HUES64 (cell line): ENCODE measurements at regions not wholly inside any gene's neighbourhood (a gene's known extent, or its start where the extent isn't known, plus 50 kb on each side); places are given as distances from the start of the nearest gene placed in this dataset.

Source experiments
- H3K27ac ChIP-seq: 2 replicates; pipeline ENCODE4 v1.7.0; 2013; ENCODE audit warnings: low read depth, low read length, inconsistent platforms
- H3K27me3 ChIP-seq: 2 replicates; pipeline ENCODE4 v1.6.1; 2013; ENCODE audit warnings: mild to moderate bottlenecking, low read length; ENCODE audit not compliant: insufficient read depth
- H3K36me3 ChIP-seq: 2 replicates; pipeline ENCODE4 v1.6.1; 2013; ENCODE audit warnings: mild to moderate bottlenecking, low read length; ENCODE audit not compliant: insufficient read depth
- H3K4me1 ChIP-seq: 2 replicates; pipeline ENCODE4 v1.6.1; 2013; ENCODE audit warnings: mild to moderate bottlenecking, low read length, moderate library complexity; ENCODE audit not compliant: insufficient read depth
- H3K4me3 ChIP-seq: 2 replicates; pipeline ENCODE4 v1.5.1; 2013; ENCODE audit warnings: mild to moderate bottlenecking, low read length, moderate library complexity
- H3K9ac ChIP-seq: 2 replicates; pipeline ENCODE4 v1.6.1; 2013; ENCODE audit warnings: mild to moderate bottlenecking, low read depth, low read length
- H3K9me3 ChIP-seq: 2 replicates; pipeline ENCODE4 v1.6.1; 2013; ENCODE audit warnings: low read depth, low read length; ENCODE audit not compliant: insufficient read depth
- WGBS: fragments of 150-250, 120-280 bp; methylation state at CpG from one replicate; pipeline ENCODE4 v1.1.7; 2013; ENCODE audit warnings: missing lambda C conversion rate; 5-methylcytosine and 5-hydroxymethylcytosine counted together

GRCh38 chr14:87465770-87466169, 527.2 kb downstream of the GALC start:
- 89% methylated on average over 4 of the region's 4 CpGs for WGBS
- H3K36me3 ChIP-seq, result no peaks in the 10 kb centered on the region
- H3K4me3 ChIP-seq, result no peak overlapping the region
- no peak overlapping the region for H3K27ac ChIP-seq
- no peak overlapping the region for H3K9ac ChIP-seq
- H3K9me3 ChIP-seq, result no peaks in the 10 kb centered on the region
- H3K27me3 ChIP-seq, result no peaks in the 10 kb centered on the region
- no peaks in the 10 kb centered on the region for H3K4me1 ChIP-seq

- Histone ChIP-seq H3K27me3 (no peaks in the 10 kb centered on the region), H3K9ac (no peak overlapping the region), H3K27ac (no peak overlapping the region), H3K9me3 (peaks cover 3% of the 10 kb centered on the region; the same call in 1 of the 2 replicates), H3K36me3 (no peaks in the 10 kb centered on the region), H3K4me3 (no peak overlapping the region), H3K4me1 (no peaks in the 10 kb centered on the region)
- WGBS, result 94% methylated on average over 6 of the region's 6 CpGs
These were observed 531.3 kb downstream of the GALC start for GRCh38 chr14:87461704-87462103.

DNA sequence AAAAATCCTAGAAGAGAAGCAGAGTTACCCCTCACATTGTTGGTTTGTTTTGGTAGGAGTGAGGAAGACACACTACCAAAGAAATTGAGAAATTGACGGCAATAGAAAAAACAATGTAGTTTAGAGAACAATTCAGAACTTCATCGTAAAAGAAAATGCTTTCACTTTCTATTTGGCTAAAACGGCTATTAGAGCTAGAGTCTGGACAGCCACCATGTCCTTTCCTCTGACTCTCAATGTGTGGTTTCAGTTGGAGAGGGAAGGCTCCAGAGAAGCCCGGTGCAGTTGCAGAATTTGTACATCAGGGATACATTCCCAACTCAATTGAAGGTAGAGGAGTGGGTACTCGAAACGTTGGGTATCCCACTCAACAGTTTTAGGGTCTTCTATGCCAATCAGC, 535.3 kb downstream of the GALC start:
- H3K9ac ChIP-seq, result no peak overlapping the region
- no peaks in the 10 kb centered on the region for H3K36me3 ChIP-seq
- no peak overlapping the region for H3K4me3 ChIP-seq
- H3K9me3 ChIP-seq, result peaks cover 8% of the 10 kb centered on the region
- H3K27ac ChIP-seq, result no peak overlapping the region
- no peaks in the 10 kb centered on the region for H3K27me3 ChIP-seq
- WGBS, result 94% methylated on average over 6 of the region's 6 CpGs
- no peaks in the 10 kb centered on the region for H3K4me1 ChIP-seq

DNA sequence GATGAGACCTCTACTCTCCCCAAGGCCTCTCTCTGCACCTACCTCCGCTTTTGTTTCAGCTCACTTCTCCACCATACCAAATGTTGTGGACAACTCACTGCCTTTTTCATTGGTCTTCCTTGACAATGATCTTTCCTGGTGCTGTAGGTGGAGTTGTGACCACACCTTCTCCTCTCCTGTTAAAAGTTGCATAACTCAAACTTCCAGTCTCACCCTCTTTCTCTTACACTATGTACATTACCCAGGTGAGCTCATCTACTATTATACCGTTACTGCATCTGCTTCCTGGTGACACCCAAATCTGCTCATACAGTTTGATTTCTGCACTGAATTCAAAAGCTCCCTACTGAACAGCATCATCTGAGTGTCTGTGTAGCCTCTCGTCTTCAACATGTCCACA, 542.8 kb downstream of the GALC start:
- H3K27me3 ChIP-seq, result no peaks in the 10 kb centered on the region
- H3K9ac ChIP-seq, result no peak overlapping the region
- H3K27ac ChIP-seq, result no peak overlapping the region
- no peaks in the 10 kb centered on the region for H3K36me3 ChIP-seq
- H3K9me3 ChIP-seq, result no peaks in the 10 kb centered on the region
- WGBS, result 95% methylated on average over 3 of the region's 3 CpGs
- no peak overlapping the region for H3K4me3 ChIP-seq
- H3K4me1 ChIP-seq, result no peaks in the 10 kb centered on the region

GRCh38 chr14:87449016-87449415, 544.0 kb downstream of the GALC start:
- Histone ChIP-seq H3K27ac (no peak overlapping the region), H3K27me3 (no peaks in the 10 kb centered on the region), H3K9me3 (no peaks in the 10 kb centered on the region), H3K9ac (no peak overlapping the region), H3K4me1 (no peaks in the 10 kb centered on the region), H3K4me3 (no peak overlapping the region), H3K36me3 (no peaks in the 10 kb centered on the region)

DNA sequence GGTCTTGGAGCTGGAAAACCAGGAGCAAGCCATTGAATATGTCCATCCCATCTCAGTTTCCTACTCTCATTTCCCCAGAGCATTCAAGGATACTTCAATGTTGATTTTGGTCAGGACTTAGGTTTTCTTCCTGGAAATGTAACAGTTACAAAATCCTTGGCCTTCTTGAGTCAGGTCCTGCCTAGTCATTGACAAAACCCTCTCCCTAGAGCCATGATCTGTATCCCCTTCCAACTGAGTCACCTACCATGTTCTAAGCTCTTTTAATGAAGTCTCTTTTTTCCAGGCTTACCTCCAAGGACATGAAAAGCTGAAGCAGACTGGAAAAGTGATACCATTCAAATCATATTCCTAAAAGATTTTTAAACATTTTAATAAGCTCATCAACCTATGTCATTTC, 549.2 kb downstream of the GALC start:
- H3K9ac ChIP-seq, result no peak overlapping the region
- H3K27ac ChIP-seq, result no peak overlapping the region
- H3K4me1 ChIP-seq, result no peaks in the 10 kb centered on the region
- no peaks in the 10 kb centered on the region for H3K36me3 ChIP-seq
- H3K4me3 ChIP-seq, result no peak overlapping the region
- no peaks in the 10 kb centered on the region for H3K9me3 ChIP-seq
- H3K27me3 ChIP-seq, result no peaks in the 10 kb centered on the region

- H3K36me3 ChIP-seq, result no peaks in the 10 kb centered on the region
- no peaks in the 10 kb centered on the region for H3K27me3 ChIP-seq
- H3K9me3 ChIP-seq, result no peaks in the 10 kb centered on the region
- no peak overlapping the region for H3K4me3 ChIP-seq
- 91% methylated on average over 1 of the region's 1 CpG for WGBS
- no peak overlapping the region for H3K9ac ChIP-seq
- H3K4me1 ChIP-seq, result no peaks in the 10 kb centered on the region
- no peak overlapping the region for H3K27ac ChIP-seq
These were observed 549.9 kb downstream of the GALC start for GRCh38 chr14:87443039-87443438.

GRCh38 chr14:87437158-87437557, 555.8 kb downstream of the GALC start:
- H3K27me3 ChIP-seq, result no peaks in the 10 kb centered on the region
- 100% methylated on average over 2 of the region's 2 CpGs for WGBS

GRCh38 chr14:87434680-87435079, 558.3 kb downstream of the GALC start:
- no peak overlapping the region for H3K27ac ChIP-seq
- H3K9ac ChIP-seq, result no peak overlapping the region
- no peaks in the 10 kb centered on the region for H3K9me3 ChIP-seq
- H3K4me3 ChIP-seq, result no peak overlapping the region
- no peaks in the 10 kb centered on the region for H3K36me3 ChIP-seq
- WGBS, result 43% methylated on average over 1 of the region's 1 CpG
- 0 out of 2 replicates have a peak, but pooled peaks cover 10% of the 10 kb centered on the region for H3K4me1 ChIP-seq
- no peaks in the 10 kb centered on the region for H3K27me3 ChIP-seq

More at GRCh38 chr14:87437158-87437557, 555.8 kb downstream of the GALC start:
- Histone ChIP-seq H3K4me1 (0 out of 2 replicates have a peak, but pooled peaks cover 10% of the 10 kb centered on the region), H3K4me3 (no peak overlapping the region), H3K36me3 (no peaks in the 10 kb centered on the region), H3K9me3 (no peaks in the 10 kb centered on the region), H3K27ac (no peak overlapping the region), H3K9ac (no peak overlapping the region)

DNA sequence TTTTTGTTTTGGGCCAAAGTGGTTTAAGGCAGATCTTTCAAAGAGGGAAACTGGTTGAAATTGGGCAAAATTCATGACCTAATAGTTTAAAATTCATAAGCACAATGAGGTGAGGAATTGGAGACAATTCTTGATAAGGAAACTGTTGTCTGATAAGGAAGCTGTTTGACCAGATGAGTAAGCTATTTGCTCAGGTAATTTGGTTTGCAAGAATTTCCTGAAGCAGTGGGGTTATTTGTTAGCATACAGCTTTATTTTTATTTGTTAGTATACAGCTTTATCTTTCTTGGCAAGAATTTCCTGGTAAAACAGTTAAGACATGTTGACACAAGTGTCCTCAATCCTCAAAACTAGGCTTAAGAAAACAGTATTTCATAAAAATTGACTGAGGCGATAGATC, 559.0 kb downstream of the GALC start:
- H3K27ac ChIP-seq, result no peak overlapping the region
- H3K4me3 ChIP-seq, result no peak overlapping the region
- H3K27me3 ChIP-seq, result no peaks in the 10 kb centered on the region
- H3K36me3 ChIP-seq, result no peaks in the 10 kb centered on the region
- H3K4me1 ChIP-seq, result 0 out of 2 replicates have a peak, but pooled peaks cover 10% of the 10 kb centered on the region
- no peak overlapping the region for H3K9ac ChIP-seq
- 93% methylated on average over 1 of the region's 1 CpG for WGBS
- H3K9me3 ChIP-seq, result no peaks in the 10 kb centered on the region

- H3K4me3 ChIP-seq, result no peak overlapping the region
- no peaks in the 10 kb centered on the region for H3K36me3 ChIP-seq
- WGBS, result over 99% methylated on average over 6 of the region's 6 CpGs
- H3K9me3 ChIP-seq, result no peaks in the 10 kb centered on the region
- H3K27ac ChIP-seq, result no peak overlapping the region
- no peaks in the 10 kb centered on the region for H3K27me3 ChIP-seq
- H3K9ac ChIP-seq, result no peak overlapping the region
- 0 out of 2 replicates have a peak, but pooled peaks cover 10% of the 10 kb centered on the region for H3K4me1 ChIP-seq
These were observed 560.3 kb downstream of the GALC start for GRCh38 chr14:87432698-87433097.

DNA sequence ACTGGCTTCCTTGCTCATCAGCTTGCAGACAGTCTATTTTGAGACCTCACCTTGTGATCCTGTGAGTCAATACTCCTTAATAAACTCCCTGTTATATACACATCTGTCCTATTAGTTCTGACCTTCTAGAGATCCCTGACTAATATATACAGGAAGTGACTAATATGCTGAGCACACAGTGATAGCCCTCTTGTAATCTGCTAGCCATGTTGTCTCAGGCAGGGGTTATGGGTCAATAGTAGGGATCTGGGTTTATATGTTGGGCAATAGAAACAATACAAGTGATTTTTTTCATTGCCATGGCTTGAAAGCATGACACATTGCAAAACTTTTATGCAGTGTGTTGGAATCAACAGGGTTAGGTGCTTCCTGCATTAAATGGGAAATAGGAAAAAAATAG, 562.2 kb downstream of the GALC start:
- no peaks in the 10 kb centered on the region for H3K9me3 ChIP-seq
- 0 out of 2 replicates have a peak, but pooled peaks cover 10% of the 10 kb centered on the region for H3K4me1 ChIP-seq

More for the DNA sequence above, 562.2 kb downstream of the GALC start:
- no peaks in the 10 kb centered on the region for H3K36me3 ChIP-seq
- H3K9ac ChIP-seq, result no peak overlapping the region
- no peaks in the 10 kb centered on the region for H3K27me3 ChIP-seq
- H3K4me3 ChIP-seq, result no peak overlapping the region
- H3K27ac ChIP-seq, result no peak overlapping the region
